CD4-positive, alpha-beta T cell treated with Interleukin-17A for 4 hours (primary cell): ENCODE measurements at regions not wholly inside any gene's neighbourhood (a gene's known extent, or its start where the extent isn't known, plus 50 kb on each side); places are given as distances from the start of the nearest gene placed in this dataset.
A peak's percentile ranks its signal among the peaks of the same experiment; 100 is the strongest.
"Not testable (repeated sequence)": the region's sequence is repeated elsewhere in the genome, so short reads cannot be mapped to it uniquely, and the experiment has no call there.

Experiments used
- DNase-seq: peaks from one replicate; pipeline ENCODE4 v3.0.0-alpha.2; 2020; ENCODE audit warnings: mixed read lengths

GRCh38 chr12:89225808-89226411 lies 126.4 kb downstream of the DUSP6 start:
- no peak for DNase-seq

GRCh38 chr12:89225401-89225800 lies 126.9 kb downstream of the DUSP6 start:
- peak; percentile 72 for DNase-seq

- DNase-seq = not testable (repeated sequence)
Measured at GRCh38 chr12:89222580-89222979, 129.7 kb downstream of the DUSP6 start.

- DNase-seq = no peak
Measured at GRCh38 chr12:89217472-89217871, 134.8 kb downstream of the DUSP6 start.

GRCh38 chr12:89216211-89216952 lies 135.9 kb downstream of the DUSP6 start:
- DNase-seq = no peak

GRCh38 chr12:89215196-89215595 lies 137.1 kb downstream of the DUSP6 start:
- no peak for DNase-seq

- DNase-seq = no peak
Measured at GRCh38 chr12:89213747-89214146, 138.6 kb downstream of the DUSP6 start.

- no peak for DNase-seq
Measured at GRCh38 chr12:89213139-89213538, 139.2 kb downstream of the DUSP6 start.

- DNase-seq = no peak
Measured at GRCh38 chr12:89212339-89212771, 139.9 kb downstream of the DUSP6 start.

GRCh38 chr12:89211456-89211855 lies 140.8 kb downstream of the DUSP6 start:
- DNase-seq = no peak

GRCh38 chr12:89210277-89210676 lies 142.0 kb downstream of the DUSP6 start:
- DNase-seq = no peak

- no peak for DNase-seq
Measured at GRCh38 chr12:89208661-89209096, 143.6 kb downstream of the DUSP6 start.

GRCh38 chr12:89206390-89206789 lies 145.9 kb downstream of the DUSP6 start:
- no peak for DNase-seq

GRCh38 chr12:89205517-89205916 lies 146.8 kb downstream of the DUSP6 start:
- DNase-seq = no peak

GRCh38 chr12:89203144-89203543 lies 149.2 kb downstream of the DUSP6 start:
- DNase-seq = no peak

- no peak for DNase-seq
Measured at GRCh38 chr12:89200217-89200616, 152.1 kb downstream of the DUSP6 start.

GRCh38 chr12:89195470-89195869 lies 156.8 kb downstream of the DUSP6 start:
- no peak for DNase-seq

- no peak for DNase-seq
Measured at GRCh38 chr12:89194683-89195082, 157.6 kb downstream of the DUSP6 start.

GRCh38 chr12:89192429-89192828 lies 159.9 kb downstream of the DUSP6 start:
- DNase-seq = no peak

- DNase-seq = not testable (repeated sequence)
Measured at GRCh38 chr12:89191597-89191996, 160.7 kb downstream of the DUSP6 start.

- no peak for DNase-seq
Measured at GRCh38 chr12:89189448-89189847, 162.9 kb downstream of the DUSP6 start.

- no peak for DNase-seq
Measured at GRCh38 chr12:89187507-89187906, 164.8 kb downstream of the DUSP6 start.

- DNase-seq = no peak
Measured at GRCh38 chr12:89185889-89186288, 166.4 kb downstream of the DUSP6 start.

- no peak for DNase-seq
Measured at GRCh38 chr12:89185181-89185580, 167.1 kb downstream of the DUSP6 start.
